GM21360 (cell line): ENCODE measurements at regions not wholly inside any gene's neighbourhood (a gene's known extent, or its start where the extent isn't known, plus 50 kb on each side); places are given as distances from the start of the nearest gene placed in this dataset.
"Not testable (repeated sequence)": the region's sequence is repeated elsewhere in the genome, so short reads cannot be mapped to it uniquely, and the experiment has no call there.

Experiments
- ATAC-seq: cut with Tn5 transposase; IDR thresholded peaks from one replicate; pipeline ENCODE4 v1.9.1; 2021; ENCODE audit warnings: mild to moderate bottlenecking, moderate library complexity; ENCODE audit not compliant: unreplicated experiment

DNA sequence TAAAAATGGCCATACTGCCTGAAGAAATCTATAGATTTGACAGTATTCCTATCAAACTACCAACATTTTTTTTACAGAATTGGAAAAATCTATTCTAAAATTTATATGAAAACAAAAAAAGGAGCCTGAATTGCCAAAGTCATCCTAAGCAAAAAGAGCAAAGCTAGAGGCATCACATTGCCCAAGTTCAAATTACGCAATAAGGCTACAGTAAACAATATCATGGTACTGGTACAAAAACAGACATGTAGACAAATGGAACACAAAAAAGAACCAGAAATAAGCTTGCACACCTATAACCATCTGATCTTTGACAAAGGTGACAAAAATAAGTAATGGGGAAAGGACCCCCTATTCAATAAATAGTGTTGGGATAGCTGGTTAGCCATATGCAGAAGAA is 50.2 kb upstream of the THSD7B start:
- ATAC-seq: no peak

DNA sequence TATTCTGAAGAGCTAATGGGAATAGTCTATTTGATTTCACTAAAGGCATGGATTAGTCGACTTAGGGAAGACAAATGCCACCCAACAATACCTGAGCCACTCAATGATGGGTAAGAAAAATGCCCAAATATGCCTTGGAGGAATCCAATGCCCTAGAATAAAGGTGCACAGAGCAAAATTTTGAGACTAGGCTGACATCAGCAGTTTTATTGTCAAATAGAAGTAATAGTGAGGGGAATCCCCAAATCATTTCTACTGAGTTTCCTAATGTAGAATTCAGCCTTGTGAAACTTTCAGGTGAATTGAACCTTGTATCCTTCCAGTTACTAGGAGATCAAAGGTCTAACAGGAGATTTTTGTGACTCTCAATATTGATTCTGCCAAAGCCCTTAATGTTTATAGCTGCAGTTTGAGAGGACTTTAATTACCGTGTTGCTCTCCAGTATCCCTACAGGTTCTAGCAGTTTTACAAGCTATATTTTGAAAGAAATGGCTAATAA is 50.8 kb upstream of the THSD7B start:
- ATAC-seq: no peak

DNA sequence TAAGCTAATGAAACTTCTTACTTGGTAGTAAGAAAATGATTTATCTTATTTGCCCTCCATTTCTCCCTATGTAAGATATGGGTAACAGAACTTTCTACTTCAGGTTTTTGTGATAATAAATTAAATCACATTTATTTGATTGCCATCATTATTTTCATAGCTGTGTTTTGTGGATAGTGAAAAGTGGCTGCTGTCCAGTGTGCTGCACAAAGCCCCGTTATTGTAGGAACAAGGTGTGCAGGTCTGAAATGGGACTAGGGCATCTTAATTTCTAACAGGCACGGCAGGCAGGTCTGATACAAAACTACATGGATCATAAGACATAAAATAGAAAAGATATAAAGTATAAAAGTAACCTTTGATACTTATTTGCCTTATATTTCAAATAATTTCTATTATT is 51.6 kb upstream of the THSD7B start:
- ATAC-seq: no peak

DNA sequence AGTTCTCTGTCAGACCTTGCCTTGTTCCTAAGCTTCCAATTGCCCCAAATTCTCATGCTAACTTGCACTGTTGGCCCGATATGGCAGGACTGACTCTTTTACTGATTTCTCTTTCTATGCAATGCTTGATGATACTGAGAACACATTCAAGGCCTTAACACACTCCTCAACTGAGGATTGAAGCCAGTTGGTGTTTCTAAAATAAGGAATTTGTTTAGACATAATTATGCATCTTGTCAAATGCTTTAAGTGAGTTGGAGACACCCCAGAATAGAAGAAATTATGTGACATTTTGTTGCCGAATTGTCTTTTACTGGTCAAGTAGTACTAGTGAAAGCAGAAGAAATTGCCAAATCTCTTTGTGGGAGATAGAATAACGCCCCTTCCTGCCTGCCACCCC is 60.0 kb upstream of the THSD7B start:
- no peak for ATAC-seq

DNA sequence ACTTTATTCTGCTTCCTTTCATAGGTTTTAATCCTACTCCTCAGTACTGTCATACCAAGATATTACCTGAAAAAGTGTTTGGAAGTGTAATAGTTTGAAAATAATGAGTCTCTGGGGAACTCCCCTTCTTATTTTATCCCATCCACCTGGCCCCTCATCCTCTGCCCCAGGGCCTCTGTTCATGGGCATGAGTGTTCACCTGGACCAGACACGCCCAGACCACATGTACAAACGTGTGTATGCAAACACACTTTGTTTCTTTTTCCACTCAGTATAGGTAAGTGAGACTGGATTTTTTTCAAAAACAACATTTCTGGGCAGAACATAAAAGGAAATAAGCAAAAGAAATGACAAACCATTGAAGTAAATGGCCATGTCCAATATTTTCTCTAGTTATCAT is 62.1 kb upstream of the THSD7B start:
- ATAC-seq: no peak

DNA sequence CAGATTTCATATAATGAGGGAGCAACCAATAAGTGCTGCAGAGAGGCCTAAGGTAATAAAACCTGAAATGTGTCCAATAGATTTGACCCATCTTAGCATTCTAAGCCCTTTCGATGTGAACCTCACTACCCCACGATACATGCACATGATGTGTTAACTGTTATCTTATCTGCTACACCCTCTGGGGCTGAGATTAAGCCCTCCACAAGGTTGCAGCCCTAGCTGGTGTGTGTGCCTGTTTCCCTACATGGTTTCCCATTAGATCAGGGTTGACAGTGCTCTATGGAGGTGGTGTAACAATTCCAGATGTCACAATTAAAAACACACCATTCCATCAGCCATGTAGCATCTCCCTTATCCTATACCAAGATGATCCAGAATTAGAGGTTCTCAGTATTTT is 68.9 kb upstream of the THSD7B start:
- no peak for ATAC-seq

DNA sequence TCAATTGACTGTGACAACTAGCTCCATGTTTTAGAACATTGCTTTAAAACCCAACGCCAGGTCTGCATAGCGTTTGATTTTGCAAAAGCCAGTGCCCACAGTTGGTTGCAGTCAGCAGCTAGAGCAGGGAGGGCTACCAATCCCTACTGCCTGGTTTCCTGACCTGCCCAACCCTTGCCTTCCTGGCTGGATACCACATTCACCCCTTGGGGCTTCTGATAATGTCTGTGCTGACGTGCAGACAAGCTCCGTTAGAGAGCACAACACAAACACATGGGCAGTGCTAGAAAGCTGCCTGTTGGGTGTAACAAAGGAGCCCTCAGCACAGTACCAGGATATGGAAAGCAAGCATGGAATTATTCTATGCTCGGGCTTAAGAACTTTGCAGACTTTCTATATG is 71.4 kb upstream of the THSD7B start:
- no peak for ATAC-seq

DNA sequence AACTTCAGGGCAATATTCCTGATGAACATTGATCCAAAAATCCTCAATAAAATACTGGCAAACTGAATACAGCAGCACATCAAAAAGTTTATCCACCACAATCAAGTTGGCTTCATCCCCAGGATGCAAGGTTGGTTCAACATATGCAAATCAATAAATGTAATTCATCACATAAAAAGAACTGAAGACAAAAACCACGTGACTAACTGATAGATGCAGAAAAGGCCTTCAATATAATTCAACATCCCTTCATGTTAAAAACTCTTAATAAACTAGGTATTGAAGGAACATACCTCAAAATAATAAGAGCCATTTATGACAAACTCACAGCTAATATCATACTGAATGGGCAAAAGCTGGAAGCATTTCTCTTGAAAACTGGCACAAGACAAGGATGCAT is 85.3 kb upstream of the THSD7B start:
- ATAC-seq: not testable (repeated sequence)

DNA sequence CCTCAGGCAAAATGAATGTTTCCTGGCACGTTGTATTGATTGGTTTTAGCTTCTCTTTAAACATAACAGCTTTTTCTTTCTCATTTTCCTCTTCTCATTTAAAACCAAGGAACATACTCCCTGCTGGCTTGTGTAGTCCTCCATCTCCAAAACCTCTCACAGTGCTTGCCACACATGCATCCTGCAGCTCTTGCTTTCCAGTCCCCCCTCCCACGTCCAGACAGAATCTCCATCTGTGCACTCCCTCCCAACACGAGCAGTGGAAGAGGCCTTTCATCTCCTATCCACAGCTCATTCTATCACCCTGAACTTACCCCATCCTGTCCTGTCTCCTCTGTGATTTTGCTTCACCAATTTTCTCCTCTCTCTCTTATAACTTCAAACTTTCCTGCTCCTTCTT is 99.6 kb upstream of the THSD7B start:
- no peak for ATAC-seq

DNA sequence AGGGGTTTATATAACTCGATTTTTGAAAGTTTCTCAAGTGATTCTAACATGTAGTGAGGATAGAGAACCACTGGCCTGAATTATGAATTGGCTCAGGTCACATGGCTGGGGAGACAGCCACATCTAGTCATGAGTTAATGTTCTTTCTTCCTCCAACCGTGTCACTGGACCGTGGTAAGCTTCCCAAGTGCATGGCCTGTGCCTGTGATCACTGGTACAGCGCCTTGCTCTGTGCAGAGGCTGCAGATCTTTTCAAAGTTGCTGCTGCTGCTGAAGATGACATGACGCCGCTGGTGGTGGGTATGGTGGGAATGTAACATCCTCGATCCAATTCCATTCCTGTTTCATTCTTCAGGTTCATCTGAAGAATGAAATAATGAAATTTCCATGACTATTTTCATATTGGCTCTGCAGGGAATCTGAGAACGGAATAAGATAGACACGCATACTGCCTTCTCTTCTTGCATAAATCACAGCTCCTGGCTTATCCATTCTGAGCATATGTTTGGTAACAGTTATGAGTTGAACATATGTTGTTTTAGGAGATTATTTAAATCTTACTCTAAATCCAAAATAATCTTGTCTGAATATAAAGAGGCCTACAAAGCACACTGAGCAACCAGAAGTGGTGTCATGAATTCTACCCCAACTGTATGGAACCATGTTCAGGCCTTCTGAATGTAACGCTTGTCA is 100.5 kb upstream of the THSD7B start:
- no peak for ATAC-seq

DNA sequence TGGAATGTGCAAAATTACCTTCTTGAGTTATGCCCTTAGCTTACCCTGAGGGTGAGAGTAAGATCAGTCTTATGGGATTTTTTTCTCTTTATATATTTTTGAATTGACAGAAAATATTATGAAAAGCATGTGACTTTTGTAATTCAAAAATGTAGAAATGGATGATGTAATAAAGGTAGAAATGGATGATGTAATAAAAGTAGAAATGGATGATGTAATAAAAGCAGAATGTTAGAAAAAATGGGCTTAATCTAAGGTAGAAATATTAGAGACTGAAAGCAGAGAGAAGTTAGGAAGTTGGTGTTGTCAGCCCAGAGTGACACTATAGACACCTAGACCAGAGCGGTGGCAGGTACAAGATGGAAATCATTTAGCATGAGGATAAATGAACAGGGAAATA is 107.1 kb upstream of the THSD7B start:
- no peak for ATAC-seq

DNA sequence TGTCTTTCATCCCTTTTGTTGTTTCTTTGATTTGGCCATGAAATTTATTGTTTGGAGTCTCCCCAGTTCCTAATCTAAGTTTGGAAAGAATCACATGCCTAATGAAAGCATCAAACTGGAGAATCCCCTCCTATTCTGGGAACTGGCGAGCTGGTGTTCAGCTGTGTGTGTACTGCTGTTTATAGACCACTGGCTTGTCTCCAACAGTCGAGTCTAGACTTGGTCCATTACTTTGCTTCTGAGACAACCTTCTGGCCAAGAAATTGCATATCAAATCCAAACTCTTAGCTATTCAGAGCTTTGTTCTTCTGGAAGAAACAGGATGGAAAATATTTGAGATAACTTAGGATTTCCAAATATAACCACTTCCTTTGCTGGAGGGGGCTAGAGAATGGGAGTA is 111.5 kb upstream of the THSD7B start:
- ATAC-seq: no peak

DNA sequence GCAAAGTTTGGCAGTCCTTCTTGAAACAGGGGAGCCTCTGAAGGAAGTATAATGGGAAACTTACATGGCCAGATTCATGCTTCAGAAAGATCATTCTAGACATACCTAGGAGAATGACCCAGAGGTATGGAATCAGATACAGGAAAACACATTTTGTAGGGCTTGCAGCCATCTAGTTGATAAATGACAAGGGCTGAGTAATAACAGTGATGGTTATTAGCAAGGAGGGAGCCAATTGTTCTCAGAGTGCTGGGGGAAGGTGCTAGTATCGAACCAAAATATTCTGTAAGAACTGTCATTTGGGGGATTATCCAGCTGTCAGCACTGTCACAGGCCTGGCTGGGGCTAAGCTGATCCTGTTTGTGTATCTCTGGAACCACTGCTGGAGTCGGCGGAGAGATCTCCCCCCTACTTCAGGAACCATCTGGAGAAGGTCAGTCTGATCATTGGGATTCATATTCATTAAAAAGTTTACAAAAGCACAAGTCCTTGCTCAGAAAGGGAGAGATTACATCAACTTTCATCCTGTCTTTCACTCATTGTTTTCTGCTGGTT is 113.8 kb upstream of the THSD7B start:
- no peak for ATAC-seq

DNA sequence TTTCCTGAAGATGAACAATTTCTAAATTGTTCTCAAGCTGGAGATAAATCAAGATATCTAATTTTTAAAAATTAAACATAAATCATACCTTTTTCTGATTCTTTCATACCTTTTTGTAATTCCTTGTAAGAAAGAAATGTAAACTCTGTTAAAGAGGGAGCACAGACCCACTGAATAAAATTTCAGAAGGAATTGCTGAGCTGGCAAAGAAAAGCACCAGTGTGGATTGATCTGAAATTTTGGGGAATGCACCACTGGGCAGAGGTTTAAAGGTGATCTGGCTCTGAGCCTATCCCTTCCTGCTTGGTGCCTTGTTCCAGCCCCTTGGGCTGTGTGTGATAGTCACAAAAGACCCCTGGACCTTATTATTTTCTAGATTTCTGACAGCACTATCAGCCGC is 118.3 kb upstream of the THSD7B start:
- no peak for ATAC-seq

DNA sequence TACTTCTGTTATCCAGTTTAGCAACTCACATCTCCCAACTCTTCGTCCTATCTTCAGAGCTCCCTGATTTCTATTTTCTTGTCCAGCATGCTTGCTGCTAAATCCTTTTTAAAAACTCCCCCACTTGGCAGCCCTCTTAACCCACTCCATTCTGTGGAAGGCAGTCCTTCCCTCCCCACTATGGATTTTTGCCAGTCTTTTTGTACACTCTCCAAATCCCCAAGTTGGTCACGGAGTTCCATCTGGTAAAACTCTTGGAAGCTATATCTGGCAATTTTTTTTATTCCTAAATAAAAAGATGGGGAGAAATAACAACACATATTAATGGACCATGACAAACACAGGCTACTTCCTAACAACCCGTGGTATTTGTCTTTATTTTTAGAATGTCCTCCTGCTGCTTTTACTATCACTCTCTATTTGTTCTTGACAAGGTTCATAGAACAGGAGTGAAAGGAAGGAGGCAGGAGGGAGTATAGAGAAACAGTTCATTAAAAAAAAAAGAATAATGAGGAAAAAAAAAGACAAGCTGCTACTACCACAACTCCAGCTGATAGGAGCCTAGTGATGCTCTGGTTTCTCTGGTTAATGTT is 120.0 kb upstream of the THSD7B start:
- ATAC-seq: no peak

DNA sequence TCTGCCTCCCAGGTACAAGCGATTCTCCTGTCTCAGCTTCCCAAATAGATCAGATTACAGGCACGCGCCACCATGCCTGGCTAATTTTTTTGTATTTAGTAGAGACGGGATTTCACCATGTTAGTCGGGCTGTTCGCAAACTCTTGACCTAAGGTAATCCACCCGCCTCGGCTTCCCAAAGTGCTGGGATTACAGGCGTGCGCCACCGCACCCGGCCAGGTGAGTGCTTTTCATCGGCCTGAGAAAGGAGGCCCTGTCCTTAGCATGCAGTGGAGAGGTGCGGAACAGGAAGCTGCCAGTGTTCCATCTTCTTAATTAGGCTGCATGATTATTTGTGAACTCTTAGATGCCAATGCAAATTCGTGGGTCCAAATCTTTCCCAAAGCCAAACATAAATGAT is 125.7 kb upstream of the THSD7B start:
- no peak for ATAC-seq

DNA sequence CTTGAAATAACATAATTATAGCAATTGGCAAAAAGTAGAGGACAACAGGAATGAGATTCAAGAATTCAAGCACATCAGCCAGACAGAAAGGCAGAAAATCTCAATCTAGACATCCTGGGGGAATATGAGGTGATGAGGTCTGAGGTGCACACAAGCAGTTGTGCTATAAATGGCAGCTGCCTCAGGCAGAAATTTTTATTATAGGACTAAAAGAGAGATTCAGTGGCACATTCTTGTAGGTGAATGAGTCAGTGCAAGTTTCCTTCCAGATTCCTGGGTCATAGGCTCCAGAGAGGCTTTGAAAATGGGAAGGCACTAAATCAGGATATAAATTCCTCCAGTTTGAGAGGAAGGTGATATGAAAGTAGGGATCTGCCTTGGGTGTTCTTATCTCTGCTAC is 127.2 kb upstream of the THSD7B start:
- no peak for ATAC-seq

DNA sequence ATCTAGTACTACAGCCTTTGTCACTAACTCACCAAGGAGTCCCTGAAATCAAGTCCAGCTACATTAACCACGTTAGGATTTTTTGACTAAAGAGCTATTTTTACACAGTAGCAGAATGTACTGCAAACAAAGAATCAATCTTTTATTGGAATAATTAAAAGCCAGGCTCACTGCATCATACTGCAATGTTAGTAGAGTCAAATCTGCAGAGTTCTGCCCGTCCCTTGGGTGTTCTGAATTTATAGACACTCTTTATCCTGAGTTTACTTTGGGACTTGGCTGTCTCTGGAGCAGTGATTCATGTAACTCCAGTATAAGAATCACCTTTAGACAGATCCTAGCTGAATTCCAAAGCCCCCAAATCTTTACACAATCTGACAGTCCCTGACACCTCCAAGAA is 127.9 kb upstream of the THSD7B start:
- no peak for ATAC-seq

DNA sequence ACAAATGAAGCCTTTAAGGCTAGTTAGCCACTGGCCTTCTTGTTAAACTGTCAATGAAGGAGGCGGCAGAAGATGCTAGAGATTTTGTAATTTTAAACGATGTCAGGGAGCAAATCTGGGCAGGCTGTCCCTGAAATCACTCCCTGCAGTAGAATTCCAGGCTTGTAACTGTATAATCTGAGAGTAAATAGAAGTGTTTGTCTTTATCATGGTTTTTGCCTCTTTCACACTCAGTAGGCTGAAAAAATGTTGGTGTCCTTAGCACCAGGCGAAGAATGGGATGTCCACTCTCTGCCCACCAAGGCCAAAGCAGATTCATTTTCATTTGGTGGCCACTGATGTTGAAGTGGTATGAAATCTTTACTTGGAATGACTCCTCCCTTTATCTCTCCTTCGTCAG is 136.9 kb upstream of the THSD7B start:
- ATAC-seq: no peak

DNA sequence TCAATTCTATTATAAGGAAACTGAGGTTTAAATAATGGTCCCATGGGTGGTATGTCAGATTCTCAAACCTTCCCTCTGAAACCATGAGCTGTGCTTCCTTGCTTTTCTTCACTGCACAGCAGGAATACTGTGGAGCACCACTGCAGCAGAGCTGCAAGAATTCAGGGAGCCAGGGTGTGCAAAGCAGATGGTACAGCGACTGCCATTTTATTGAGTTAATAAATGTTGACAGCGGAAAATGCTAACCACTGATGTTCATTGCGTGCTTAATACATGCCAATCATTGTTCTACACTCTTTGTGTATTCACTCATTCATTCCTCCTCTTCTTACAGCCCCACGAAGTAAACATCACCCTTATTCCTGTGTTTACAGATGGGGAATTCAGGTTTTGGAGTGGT is 152.2 kb upstream of the THSD7B start:
- ATAC-seq: no peak

DNA sequence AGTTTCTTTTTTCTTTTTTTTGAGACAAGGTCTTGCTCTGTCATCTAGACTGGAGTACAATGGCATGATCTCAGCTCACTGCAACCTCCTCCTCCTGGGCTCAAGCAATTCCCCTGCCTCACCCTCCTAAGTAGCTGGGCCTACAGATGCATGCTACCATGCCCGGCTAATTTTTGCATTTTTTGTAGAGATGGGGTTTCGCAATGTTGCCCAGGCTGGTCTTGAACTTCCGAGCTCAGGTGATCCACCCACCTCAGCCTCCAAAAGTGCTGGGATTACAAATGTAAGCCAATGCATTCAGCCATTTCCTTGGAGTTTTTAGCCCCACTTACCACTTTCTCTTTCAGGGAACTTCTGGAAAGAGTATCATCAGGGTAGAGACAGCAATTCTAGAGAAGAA is 153.3 kb upstream of the THSD7B start:
- ATAC-seq: no peak

DNA sequence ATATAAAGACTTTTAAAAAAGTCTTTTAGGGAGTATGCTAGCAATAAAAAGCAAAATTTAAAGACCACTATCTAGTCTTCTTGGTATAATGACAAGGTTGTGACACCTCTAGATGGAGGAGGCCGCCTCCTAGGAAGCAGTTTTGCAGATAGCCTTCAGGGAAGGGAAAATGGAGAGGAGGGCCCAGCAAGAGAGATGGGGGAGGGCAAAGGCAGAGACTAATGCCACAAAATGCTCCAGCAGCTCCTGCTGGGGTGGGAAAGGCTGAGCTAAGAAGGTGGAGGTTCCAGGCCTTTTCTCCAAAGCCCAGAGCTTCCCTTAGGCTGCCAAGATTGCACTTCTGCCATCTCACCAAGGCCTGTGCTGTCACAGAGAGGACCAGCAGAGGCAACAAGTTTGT is 153.9 kb upstream of the THSD7B start:
- no peak for ATAC-seq
